HUDEP-2 (cell line): ENCODE measurements at regions not wholly inside any gene's neighbourhood (a gene's known extent, or its start where the extent isn't known, plus 50 kb on each side); places are given as distances from the start of the nearest gene placed in this dataset.
"Not testable (repeated sequence)": the region's sequence is repeated elsewhere in the genome, so short reads cannot be mapped to it uniquely, and the experiment has no call there.

Experiments
- DNase-seq, 76 experiments: peaks; one replicate each; lab custom pipeline; 2025; ENCODE audit not compliant: unreplicated experiment in 76 of 76; lab: John Stamatoyannopoulos, UW

DNA sequence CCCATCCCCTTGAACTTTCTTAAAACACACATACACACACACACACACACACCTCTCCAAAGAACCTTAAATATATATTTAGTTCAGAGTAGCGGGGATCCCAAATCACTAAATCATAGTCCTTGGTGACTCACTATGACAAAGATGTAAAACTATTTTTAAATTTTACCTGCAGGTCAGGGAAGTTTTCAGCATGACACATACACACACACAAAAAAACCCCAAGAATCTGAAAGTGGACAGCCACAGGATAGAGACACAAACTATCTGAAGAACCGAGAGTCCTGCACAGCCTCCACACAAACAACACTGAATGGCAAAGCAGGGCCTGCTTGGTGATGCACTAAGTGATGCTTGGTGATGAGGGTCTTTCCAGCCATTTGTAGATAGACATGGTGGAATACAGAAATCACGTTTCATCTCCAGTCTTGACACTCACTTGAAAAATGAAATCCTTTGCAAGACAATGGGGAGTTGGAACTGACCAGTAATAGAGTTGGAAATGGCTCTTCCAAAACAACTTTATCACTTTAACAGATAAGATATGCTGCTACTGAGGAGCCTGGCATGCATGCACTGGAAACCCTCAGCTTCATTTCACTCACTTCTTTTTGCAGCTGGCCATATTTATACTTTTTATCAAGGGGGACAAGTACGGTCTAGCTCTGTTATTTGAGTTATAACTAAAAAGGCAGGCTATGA, 307.3 kb downstream of the RAPGEF2 start:
- no peak for DNase-seq

DNA sequence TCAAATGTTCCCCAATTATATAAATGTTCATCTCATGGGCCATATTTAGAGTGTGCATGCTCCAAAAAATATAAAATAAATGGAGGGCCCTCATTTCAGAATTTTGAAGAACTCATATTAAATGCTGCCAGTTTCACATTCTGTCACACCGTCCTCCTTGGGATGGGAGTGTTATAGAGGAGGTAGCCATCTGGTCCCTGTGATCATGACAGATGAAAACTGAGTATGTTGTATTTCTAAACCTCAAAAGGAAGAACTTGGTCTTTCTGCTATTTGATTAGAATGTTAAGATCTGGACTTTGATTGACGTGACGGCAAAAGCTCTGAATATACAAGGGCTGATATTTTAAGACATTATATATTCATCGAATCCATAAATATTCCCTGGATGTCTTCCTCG, 308.0 kb downstream of the RAPGEF2 start:
- no peak for DNase-seq

DNA sequence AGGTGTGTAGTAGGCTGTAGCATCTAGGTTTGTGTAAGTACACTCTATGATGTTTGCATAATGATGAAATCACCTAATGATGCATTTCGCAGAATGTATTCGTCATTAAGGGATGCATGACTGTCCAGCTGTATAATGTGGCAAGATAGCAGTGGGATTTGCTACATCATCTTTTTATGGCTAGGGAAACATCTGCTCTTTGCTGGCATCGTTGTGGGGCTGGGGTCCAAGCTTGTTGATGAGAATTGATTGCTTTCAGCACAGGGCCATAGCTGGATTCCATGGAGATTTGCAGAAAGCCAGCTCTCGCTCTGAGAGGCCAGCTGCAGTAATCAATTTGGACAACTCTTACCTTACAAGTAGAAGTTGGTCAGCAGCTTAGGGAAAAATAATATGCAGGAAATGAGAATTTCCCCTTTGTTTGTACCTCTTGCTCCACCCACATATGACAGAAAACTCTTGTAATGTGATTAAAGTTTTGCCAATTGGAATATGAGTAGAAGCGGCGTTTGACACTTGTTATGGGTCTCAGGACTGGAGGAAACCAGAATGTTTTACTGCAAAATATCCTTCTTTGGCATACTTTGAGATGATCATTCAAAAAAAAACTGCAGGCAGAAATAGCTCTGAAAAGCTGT, 310.5 kb downstream of the RAPGEF2 start:
- DNase-seq, result no peak

DNA sequence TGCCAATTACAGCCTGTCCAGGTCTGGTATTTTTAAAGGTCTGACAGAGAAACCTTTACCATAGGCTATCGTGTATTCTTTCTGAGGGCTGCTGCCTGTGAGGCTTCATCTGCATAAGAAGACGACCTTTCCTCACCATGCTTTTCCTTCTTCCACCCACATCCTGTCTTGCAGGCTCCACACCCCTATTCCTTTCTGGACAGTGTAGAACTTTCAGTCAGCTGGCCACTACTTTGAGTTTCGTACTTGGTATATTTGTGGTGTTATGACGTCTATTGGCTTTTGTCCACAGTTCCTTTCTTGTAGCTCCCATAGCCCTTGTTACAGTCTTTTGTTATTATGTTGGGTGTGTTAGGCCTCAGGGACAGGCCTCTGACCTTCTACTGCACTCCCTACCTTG, 311.4 kb downstream of the RAPGEF2 start:
- DNase-seq, result no peak

DNA sequence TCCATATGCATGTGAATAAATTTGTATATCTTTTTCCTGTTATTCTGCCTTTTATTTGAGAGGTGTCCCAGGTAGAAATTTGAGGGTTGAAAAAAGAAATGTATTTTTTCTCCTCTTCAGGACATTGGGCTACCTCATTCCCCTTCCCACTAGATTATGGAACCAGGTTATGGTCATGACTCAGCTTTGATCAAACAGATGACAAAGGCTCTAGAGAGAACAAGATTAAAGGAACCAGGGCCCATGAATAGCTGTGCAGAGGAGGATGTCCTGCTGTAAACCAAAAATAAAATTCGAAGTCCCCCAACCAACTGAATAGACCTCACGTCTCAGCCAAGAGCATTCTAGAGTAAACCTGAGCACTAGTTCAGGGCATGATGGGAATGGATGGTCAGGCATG, 313.2 kb downstream of the RAPGEF2 start:
- no peak for DNase-seq

DNA sequence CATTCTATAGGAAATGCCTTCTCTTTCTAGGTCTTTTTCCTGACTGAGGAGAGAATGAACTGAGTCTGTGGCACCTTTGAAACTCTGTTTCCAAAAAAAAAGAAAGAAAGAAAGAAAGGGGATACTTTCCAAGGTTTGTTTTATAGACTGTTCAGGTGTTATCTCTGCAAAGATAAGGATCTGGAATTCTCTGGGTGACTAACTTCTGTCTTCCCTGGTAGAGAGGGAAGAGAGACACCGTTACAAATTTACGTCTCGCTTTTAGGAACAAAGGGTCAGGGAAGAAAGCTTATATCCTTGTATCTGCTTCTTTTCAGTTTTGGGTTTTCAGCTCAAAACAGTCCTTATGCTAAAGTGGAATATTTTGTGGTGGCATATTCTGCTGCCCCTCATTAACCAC, 314.1 kb downstream of the RAPGEF2 start:
- DNase-seq, result no peak

DNA sequence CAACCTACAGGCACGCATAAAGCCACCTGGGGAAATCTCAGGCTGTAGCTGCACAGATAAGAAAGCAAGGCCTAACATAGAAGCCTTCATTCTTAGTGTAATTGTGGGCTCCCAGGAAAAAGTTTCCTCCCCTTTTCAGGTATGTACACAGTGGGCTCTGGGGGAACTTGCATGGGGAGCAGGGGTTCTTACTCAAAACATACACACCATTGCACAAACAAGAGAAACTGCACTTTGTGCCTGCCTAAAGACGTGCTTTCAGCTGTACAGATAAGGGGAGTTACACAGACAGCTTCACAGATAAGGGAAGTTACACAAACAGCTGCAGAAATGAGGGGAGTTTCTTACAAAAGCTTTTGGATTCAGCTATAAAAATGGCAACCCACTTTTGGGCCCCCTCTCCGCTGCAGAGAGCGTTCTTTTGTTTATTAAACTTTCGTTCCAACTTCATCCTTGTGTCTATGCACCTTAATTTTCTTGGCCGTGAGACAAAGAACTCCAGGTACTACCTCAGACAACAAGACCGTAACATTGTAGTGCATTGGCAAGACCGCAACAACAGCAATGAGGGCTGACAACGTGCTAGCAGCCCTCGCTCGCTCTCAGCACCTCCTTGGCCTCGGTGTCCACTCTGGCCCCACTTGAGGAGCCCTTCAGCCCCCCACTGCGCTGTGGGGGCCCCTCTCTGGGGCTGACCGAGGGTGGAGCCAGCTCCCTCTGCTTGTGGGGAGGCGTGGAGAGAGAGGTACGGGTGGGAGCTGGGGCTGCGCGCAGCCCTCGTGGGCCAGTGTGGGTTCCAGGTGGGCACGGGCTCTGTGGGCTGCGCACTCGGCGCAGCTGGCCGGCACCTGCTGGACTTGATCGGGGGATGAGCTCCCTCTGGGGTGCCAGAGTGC, 317.5 kb downstream of the RAPGEF2 start:
- DNase-seq, result no peak

DNA sequence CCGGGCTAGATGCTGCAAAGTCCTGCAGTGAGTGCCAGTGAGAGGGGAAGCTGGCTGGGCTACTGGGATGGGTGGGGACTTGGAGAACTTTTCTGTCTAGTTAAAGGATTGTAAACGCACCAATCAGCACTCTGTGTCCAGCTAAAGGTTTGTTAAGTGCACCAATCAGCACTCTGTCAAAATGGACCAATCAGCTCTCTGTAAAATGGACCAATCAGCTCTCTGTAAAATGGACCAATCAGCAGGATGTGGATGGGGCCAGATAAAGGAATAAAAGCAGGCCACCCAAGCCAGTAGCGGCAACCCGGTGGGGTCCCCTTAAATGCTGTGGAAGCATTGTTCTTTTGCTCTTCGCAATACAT, 318.2 kb downstream of the RAPGEF2 start:
- DNase-seq, result not testable (repeated sequence)

DNA sequence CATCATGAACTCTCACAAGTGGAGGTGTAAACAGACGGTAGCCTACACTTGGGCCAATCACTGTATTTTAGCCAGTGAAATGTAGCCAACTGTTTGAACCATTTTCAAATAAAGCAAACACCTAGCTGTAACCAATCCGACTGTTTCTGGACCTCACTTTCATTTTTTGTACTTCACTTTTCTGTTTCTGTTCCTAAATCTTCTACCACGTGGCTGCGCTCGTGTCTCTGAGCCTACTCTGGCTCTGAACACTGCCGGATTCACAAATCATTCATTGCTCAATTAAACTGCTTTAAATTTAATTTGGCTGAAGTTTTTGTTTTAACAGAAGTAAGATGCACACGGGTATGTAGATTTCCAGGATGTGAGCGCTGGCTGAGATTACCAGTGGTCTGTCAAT, 319.1 kb downstream of the RAPGEF2 start:
- no peak for DNase-seq

DNA sequence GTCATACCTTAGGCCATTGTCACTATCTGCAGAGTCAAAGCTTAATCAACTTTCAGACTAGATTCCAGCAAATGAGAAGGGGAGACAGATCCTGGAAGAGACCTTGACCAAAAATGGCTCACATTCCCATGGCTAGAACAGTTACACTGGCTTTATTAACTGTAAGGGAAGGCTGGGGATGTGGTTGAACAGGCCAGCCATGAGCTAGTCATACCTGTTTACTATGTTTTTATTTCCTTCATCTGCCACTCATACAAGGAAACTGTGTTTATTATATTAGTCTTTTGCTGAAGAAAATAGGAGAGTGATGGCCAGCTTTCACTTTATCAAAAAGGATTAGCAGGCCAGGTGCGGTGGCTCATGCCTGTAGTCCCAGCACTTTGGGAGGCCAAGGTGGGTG, 319.7 kb downstream of the RAPGEF2 start:
- DNase-seq, result no peak

DNA sequence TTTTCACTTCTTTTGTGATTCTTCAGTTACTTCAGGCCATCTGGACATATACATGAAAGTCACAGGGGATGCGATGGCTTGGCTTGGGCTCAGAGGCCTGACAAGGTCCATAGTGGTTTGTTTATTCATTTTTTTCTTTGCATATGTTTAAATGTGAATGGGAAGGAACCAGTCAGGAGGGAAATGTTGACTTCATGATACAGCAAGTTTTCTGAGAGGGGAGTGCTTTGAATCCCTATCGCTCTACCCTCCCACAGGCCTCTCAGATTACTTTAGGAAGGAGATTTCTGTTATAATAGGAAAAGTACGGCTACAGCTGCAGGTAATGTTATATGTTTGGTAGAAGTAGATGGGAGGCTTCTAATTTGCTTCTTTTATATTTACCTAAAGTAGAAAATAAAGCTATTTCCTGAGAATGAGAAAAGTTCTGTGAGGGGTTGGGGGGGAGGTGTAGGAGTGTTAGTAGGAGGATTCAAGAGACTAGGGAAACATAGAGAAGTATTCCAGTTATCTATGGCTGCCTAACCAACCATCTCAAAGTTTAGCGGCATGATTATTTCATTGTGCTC, 322.9 kb downstream of the RAPGEF2 start:
- DNase-seq, result no peak

DNA sequence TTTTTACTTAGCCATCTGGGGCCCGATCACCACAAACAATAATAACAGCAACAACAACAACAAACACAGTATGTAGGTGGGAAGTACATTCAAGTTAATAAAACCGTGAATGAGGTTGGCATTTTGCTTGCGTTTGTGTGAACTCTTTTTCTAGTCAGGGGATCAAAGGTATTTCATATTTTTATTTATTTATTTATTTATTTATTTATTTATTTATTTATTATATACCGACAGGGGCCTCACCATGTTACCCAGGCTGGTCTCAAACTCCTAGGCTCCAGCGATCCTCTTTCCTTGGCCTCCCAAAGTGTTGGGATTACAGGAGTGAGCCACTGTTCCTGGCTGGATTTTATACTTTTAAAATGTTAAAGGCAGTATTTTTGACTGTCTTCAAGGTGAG, 325.4 kb downstream of the RAPGEF2 start:
- DNase-seq, result no peak

DNA sequence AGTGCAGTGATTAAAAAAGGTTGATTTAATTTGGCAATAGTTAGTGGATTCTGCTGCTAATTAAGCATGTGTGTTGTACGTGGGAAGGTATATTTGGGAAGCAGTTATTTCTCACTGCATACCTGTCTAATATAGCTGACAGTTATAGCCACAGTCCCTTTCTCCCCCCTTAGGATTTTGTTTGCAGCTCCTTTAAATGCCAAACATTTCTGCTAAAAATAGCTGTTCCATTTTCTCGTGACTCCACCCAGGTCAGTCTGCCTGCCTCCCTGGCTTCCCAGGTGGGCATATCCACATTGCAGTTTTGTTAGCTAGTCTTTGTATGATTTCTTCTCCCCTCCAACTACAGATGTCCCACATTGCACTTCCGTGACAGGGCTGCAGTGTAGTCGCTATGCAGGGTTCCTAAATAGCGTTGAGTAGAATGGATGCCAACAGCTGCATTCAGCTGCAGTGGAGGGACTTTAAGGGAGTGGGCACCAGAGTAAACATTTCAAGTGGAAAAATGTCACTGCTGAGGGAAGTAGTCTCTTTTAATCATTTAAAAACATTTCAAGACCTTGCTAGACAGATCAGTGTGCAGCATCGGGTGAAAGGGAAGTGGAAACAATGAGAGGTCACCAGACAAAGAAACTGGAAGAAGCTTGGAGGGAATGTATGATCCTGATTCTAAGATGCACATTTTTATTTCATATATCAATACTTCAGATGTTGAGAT, 326.3 kb downstream of the RAPGEF2 start:
- DNase-seq, result no peak

DNA sequence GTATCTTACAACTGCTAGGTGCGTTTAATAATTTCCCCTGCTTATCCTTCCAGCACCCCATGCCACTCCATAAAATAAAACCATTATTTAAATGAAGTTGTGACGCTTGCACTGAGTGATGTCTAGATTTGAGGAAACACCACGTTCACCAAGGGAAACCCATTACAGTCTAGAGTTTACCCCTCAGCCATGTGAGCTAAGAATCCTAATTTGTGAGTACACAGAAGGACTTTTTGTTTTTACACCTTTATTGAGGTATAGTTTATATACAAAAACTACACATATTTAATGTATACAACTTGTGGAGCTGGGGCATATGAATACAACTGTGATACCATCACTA, 326.8 kb downstream of the RAPGEF2 start:
- no peak for DNase-seq

DNA sequence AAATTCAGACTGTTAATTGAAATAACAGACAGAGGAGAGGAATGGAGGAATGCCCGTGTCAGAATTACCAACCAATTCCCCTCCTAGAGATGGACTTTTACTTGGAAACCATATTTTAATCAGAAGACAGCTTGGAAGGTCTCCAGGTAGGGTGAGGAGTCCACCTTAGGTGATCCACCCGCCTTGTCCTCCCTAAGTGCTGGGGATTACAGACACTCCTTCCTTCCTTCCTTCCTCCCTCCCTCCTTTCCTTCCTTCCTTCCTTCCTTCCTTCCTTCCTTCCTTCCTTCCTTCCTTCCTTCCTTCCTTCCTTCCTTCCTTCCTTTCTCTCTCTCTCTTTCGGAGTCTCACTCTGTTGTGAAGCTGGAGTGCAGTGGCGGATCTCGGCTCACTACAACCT, 328.0 kb downstream of the RAPGEF2 start:
- no peak for DNase-seq

DNA sequence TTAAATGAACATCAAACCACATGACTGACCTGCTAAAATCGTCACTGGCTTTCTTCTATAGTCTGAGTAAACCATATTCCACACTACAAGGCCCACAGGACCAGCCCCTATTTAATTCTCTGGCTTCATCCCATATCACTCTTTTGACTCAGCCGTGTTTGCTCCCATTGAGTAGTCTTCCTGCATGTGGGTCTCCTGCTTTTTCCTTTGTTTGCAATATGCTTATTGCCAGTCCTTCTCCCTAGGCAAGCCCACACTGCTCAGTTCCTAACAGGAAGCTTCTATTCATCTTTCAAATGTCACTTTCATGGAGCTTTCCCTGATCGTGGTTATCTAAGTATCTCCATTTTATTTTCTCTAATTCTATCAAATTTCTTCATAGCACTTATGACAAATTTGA, 329.6 kb downstream of the RAPGEF2 start:
- DNase-seq, result no peak

DNA sequence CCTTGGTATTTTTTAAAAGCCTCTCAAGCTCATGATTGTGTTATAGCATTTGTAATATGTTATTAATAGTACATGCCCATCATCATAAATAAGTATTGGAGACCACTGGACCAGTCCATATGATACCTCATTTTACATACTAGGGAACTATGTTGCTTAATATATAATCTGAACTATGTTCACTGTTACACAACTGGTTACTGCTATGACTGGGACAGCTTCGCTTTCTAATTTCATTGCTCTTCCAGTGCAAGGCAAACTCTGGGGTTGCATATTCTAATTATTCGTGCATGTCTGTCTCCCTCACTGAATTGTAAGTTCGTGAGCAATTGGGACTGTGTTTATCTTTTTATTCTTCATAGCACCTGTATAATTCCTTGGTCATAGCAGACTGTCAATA, 330.5 kb downstream of the RAPGEF2 start:
- no peak for DNase-seq

DNA sequence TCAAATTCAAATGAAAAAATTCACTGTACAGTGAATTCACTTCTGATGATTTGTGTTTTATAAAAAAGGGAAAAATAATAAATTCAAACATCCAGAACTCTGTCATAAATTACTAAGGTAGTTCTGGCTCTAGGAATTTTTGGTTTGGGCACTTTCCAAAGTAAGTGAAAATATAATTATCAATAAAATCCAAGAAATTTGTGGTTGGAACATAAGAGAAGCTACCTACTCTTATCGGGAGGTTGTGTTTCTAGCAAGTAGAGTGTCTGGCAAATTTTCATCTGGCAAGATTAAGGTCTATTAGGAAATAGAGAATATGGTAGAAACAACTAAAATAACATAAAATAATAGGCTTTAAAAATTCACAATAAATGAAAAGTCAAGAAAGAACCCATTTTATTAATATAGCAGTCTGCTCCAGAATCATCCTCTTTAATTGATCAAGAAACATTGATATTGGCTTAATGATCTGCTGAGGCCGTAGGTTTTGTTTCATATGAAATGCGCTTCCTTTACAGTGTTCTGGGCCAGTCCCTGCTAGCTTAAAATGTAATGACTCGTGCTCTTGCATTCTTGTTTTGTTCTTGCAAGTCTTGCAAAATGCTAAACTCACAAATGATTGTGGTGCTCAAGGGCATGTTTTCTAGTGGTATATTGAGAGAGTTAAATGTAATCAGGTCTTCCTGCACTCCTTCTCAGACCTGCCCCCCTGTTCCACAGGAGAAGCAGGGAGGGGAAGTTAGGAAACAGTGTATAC, 331.4 kb downstream of the RAPGEF2 start:
- DNase-seq, result no peak

DNA sequence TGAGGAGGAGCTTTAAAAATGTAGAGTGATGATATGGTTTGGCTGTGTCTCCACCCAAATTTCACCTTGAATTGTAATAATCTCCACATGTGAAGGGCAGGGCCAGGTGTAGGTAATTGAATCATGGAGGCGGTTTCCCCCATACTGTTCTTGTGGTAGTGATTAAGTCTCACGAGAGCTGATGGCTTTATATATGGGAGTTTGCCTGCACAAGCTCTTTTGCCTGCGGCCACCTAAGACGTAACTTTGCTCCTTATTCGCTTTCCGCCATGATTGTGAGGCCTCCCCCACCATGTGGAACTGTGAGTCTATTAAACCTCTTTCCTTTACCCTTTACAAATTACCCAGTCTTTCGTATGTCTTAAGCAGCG, 332.0 kb downstream of the RAPGEF2 start:
- DNase-seq, result no peak

DNA sequence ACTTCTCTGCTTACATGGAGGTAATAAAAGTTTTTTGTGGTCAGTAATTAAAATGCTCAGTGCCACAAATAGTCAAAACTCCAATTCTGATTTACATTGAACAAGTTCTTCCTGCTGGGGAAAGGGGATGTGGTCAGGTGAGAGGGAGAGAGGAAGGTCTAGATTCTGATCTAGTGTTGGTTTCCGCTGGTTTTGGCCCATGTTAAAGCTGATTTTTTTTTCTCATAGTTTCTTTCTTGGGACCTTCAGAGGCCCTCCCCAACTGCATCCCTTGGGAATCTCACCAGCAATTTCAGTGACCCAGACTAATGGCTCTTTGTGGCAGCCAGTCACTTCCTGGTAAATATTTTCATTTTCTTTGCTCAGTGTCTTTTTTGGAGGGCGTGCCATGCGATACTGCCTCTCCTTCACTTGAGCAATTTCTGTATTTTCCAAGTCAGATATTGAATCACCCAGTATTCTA, 332.7 kb downstream of the RAPGEF2 start:
- DNase-seq, result no peak
